Vagina (tissue), 2 donors: ENCODE measurements at regions not wholly inside any gene's neighbourhood (a gene's known extent, or its start where the extent isn't known, plus 50 kb on each side); places are given as distances from the start of the nearest gene placed in this dataset.

ENCODE experiments used
- POLR2A ChIP-seq, 2 donors: fragments of 450-650 bp; IDR thresholded peaks; one replicate each; pipeline ENCODE4 v1.6.1; 2017; ENCODE audit warnings: antibody characterized with exemption in 2 of 2, mild to moderate bottlenecking in 2 of 2, moderate library complexity in 2 of 2
- TF ChIP-seq, protein P1 (sequence below), 3 experiments: fragments of 450-650 bp in 2 of 3; fragments of 200-600 bp in 1 of 3; sonication (generic) in 1 of 3; IDR thresholded peaks; one replicate each; pipeline ENCODE4 v1.5.1; 2017 to 2019; ENCODE audit warnings: antibody characterized with exemption in 3 of 3, mild to moderate bottlenecking in 2 of 3, moderate library complexity in 2 of 3

- TF ChIP-seq POLR2A (IDR thresholded peaks at IDR 0.05), result no peak
- TF ChIP-seq, protein P1, sequence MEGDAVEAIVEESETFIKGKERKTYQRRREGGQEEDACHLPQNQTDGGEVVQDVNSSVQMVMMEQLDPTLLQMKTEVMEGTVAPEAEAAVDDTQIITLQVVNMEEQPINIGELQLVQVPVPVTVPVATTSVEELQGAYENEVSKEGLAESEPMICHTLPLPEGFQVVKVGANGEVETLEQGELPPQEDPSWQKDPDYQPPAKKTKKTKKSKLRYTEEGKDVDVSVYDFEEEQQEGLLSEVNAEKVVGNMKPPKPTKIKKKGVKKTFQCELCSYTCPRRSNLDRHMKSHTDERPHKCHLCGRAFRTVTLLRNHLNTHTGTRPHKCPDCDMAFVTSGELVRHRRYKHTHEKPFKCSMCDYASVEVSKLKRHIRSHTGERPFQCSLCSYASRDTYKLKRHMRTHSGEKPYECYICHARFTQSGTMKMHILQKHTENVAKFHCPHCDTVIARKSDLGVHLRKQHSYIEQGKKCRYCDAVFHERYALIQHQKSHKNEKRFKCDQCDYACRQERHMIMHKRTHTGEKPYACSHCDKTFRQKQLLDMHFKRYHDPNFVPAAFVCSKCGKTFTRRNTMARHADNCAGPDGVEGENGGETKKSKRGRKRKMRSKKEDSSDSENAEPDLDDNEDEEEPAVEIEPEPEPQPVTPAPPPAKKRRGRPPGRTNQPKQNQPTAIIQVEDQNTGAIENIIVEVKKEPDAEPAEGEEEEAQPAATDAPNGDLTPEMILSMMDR (IDR thresholded peaks at IDR 0.05), result no peak
Observed at GRCh38 chr3:159257954-159258353, 456.1 kb downstream of the MFSD1 start.
